ENCODE measurements at regions not wholly inside any gene's neighbourhood (a gene's known extent, or its start where the extent isn't known, plus 50 kb on each side); places are given as distances from the start of the nearest gene placed in this dataset.
A peak's percentile ranks its signal among the peaks of the same experiment; 100 is the strongest.

GRCh38 chr18:8489761-8490160 is 119.5 kb upstream of the RAB12 start:
- Histone ChIP-seq H4K20me1 (ENCODE audit: insufficient read depth, low read length) (no peaks in the 10 kb centered on the region), H3K4me1 (ENCODE audit: insufficient read depth, low read length) (no peaks in the 10 kb centered on the region), H3K36me3 (ENCODE audit: insufficient read depth, low read length) (no peaks in the 10 kb centered on the region), H3K4me2 (ENCODE audit: insufficient read depth, low read length) (no peak overlapping the region), H3K27ac (ENCODE audit: low read depth, low read length) (no peak overlapping the region), H3K27me3 (ENCODE audit: insufficient read depth, low read length) (peaks cover 15% of the 10 kb centered on the region), H3K4me3 (ENCODE audit: insufficient read depth, low read length) (no peak overlapping the region), H2AFZ (ENCODE audit: low read length) (no peak overlapping the region), H3K79me2 (ENCODE audit: insufficient read depth, low read length) (no peaks in the 10 kb centered on the region), H3K9me3 (ENCODE audit: low read depth, low read length) (no peaks in the 10 kb centered on the region)
- no peak for TF ChIP-seq CTCF (IDR thresholded peaks at IDR 0.05; ENCODE audit: extremely low read depth, low read depth, low read length)
- DNase-seq (ENCODE audit: insufficient read length, low spot score, missing footprints): no peak

- no peak overlapping the region for H2AFZ ChIP-seq (ENCODE audit: low read length)
- H3K36me3 ChIP-seq (ENCODE audit: insufficient read depth, low read length): no peaks in the 10 kb centered on the region
- H3K4me1 ChIP-seq (ENCODE audit: insufficient read depth, low read length): no peaks in the 10 kb centered on the region
- TF ChIP-seq CTCF (IDR thresholded peaks at IDR 0.05; ENCODE audit: extremely low read depth, low read depth, low read length): no peak
- no peaks in the 10 kb centered on the region for H3K79me2 ChIP-seq (ENCODE audit: insufficient read depth, low read length)
- H4K20me1 ChIP-seq (ENCODE audit: insufficient read depth, low read length): no peaks in the 10 kb centered on the region
- H3K4me3 ChIP-seq (ENCODE audit: insufficient read depth, low read length): no peak overlapping the region
- DNase-seq (ENCODE audit: insufficient read length, low spot score, missing footprints): no peak
- H3K9me3 ChIP-seq (ENCODE audit: low read depth, low read length): no peaks in the 10 kb centered on the region
- no peak overlapping the region for H3K27ac ChIP-seq (ENCODE audit: low read depth, low read length)
- H3K4me2 ChIP-seq (ENCODE audit: insufficient read depth, low read length): no peak overlapping the region
- H3K27me3 ChIP-seq (ENCODE audit: insufficient read depth, low read length): peaks cover 9% of the 10 kb centered on the region
Measured at GRCh38 chr18:8491516-8491915, 117.7 kb upstream of the RAB12 start.

GRCh38 chr18:8493141-8493540 is 116.1 kb upstream of the RAB12 start:
- no peak overlapping the region for H3K4me3 ChIP-seq (ENCODE audit: insufficient read depth, low read length)
- H3K4me1 ChIP-seq (ENCODE audit: insufficient read depth, low read length): no peaks in the 10 kb centered on the region
- no peak for TF ChIP-seq CTCF (IDR thresholded peaks at IDR 0.05; ENCODE audit: extremely low read depth, low read depth, low read length)
- peak; percentile 62 for DNase-seq (ENCODE audit: insufficient read length, low spot score, missing footprints)
- H3K4me2 ChIP-seq (ENCODE audit: insufficient read depth, low read length): no peak overlapping the region
- no peaks in the 10 kb centered on the region for H3K36me3 ChIP-seq (ENCODE audit: insufficient read depth, low read length)
- H3K27me3 ChIP-seq (ENCODE audit: insufficient read depth, low read length): peaks cover 9% of the 10 kb centered on the region
- no peaks in the 10 kb centered on the region for H4K20me1 ChIP-seq (ENCODE audit: insufficient read depth, low read length)
- no peak overlapping the region for H3K27ac ChIP-seq (ENCODE audit: low read depth, low read length)
- H2AFZ ChIP-seq (ENCODE audit: low read length): no peak overlapping the region
- H3K79me2 ChIP-seq (ENCODE audit: insufficient read depth, low read length): no peaks in the 10 kb centered on the region
- H3K9me3 ChIP-seq (ENCODE audit: low read depth, low read length): no peaks in the 10 kb centered on the region

- no peak for DNase-seq (ENCODE audit: insufficient read length, low spot score, missing footprints)
- Histone ChIP-seq H3K9me3 (ENCODE audit: low read depth, low read length) (no peaks in the 10 kb centered on the region), H2AFZ (ENCODE audit: low read length) (no peak overlapping the region), H3K4me1 (ENCODE audit: insufficient read depth, low read length) (no peaks in the 10 kb centered on the region), H3K27me3 (ENCODE audit: insufficient read depth, low read length) (peaks cover 23% of the 10 kb centered on the region), H3K4me3 (ENCODE audit: insufficient read depth, low read length) (no peak overlapping the region), H3K27ac (ENCODE audit: low read depth, low read length) (no peak overlapping the region), H3K4me2 (ENCODE audit: insufficient read depth, low read length) (no peak overlapping the region), H3K36me3 (ENCODE audit: insufficient read depth, low read length) (no peaks in the 10 kb centered on the region), H3K79me2 (ENCODE audit: insufficient read depth, low read length) (no peaks in the 10 kb centered on the region), H4K20me1 (ENCODE audit: insufficient read depth, low read length) (no peaks in the 10 kb centered on the region)
- TF ChIP-seq CTCF (IDR thresholded peaks at IDR 0.05; ENCODE audit: extremely low read depth, low read depth, low read length): no peak
Measured at GRCh38 chr18:8496186-8496585, 113.1 kb upstream of the RAB12 start.

Data from osteoblast (primary cell).